Keratinocyte (primary cell): ENCODE measurements at regions not wholly inside any gene's neighbourhood (a gene's known extent, or its start where the extent isn't known, plus 50 kb on each side); places are given as distances from the start of the nearest gene placed in this dataset.

ENCODE experiments used
- DNase-seq: peaks from one replicate; pipeline ENCODE4 v3.0.0-alpha.2; 2011; ENCODE audit warnings: low read depth, missing footprints, low spot score
- FAIRE-seq: peaks from 2 replicates; lab custom pipeline; 2011; peaks lifted over from hg19 to GRCh38; lab: Jason Lieb, UNC
- H2AFZ ChIP-seq: 2 replicates; pipeline ENCODE4 v1.6.0; 2012; ENCODE audit warnings: low read length, control low read depth, inconsistent platforms; ENCODE audit not compliant: control insufficient read depth
- H3K27ac ChIP-seq: 2 replicates; pipeline ENCODE4 v1.5.1; 2011; ENCODE audit warnings: low read length; ENCODE audit not compliant: control insufficient read depth, insufficient read depth
- H3K27me3 ChIP-seq: 3 replicates; pipeline ENCODE4 v1.6.0; 2011; ENCODE audit warnings: low read length; ENCODE audit not compliant: control insufficient read depth, insufficient read depth; ENCODE audit errors: extremely low read depth
- H3K36me3 ChIP-seq, 2 experiments: 2 replicates in 1 of 2; 3 replicates in 1 of 2; pipeline ENCODE4 v1.5.1; 2011; ENCODE audit warnings: low read length in 2 of 2, mild to moderate bottlenecking in 1 of 2; ENCODE audit not compliant: control insufficient read depth in 2 of 2, insufficient read depth in 2 of 2; ENCODE audit errors: extremely low read depth in 1 of 2
- H3K4me1 ChIP-seq: 3 replicates; pipeline ENCODE4 v1.5.1; 2011; ENCODE audit warnings: low read length; ENCODE audit not compliant: control insufficient read depth, insufficient read depth; ENCODE audit errors: extremely low read depth
- H3K4me2 ChIP-seq: 3 replicates; pipeline ENCODE4 v1.6.0; 2011; ENCODE audit warnings: low read depth, low read length; ENCODE audit not compliant: control insufficient read depth, insufficient read depth; ENCODE audit errors: extremely low read depth
- H3K4me3 ChIP-seq, 3 experiments: fragments of 200-600 bp in 1 of 3; sonication (generic) in 1 of 3; 2 replicates in 2 of 3; 3 replicates in 1 of 3; pipeline ENCODE4 v1.5.1; 2011 to 2016; ENCODE audit warnings: low read length in 3 of 3, mild to moderate bottlenecking in 3 of 3, control low read depth in 2 of 3, inconsistent platforms in 1 of 3, low read depth in 1 of 3, mixed read lengths in 1 of 3, mixed run types in 1 of 3, moderate library complexity in 1 of 3; ENCODE audit not compliant: control insufficient read depth in 2 of 3, insufficient read depth in 2 of 3; ENCODE audit errors: extremely low read depth in 1 of 3
- H3K79me2 ChIP-seq: 2 replicates; pipeline ENCODE4 v1.6.0; 2012; ENCODE audit warnings: low read length; ENCODE audit not compliant: control insufficient read depth, insufficient read depth
- H3K9ac ChIP-seq: 3 replicates; pipeline ENCODE4 v1.6.0; 2011; ENCODE audit warnings: low read length; ENCODE audit not compliant: control insufficient read depth, insufficient read depth; ENCODE audit errors: extremely low read depth
- H3K9me1 ChIP-seq: 3 replicates; pipeline ENCODE4 v1.6.0; 2011; ENCODE audit warnings: low read length; ENCODE audit not compliant: control insufficient read depth, insufficient read depth; ENCODE audit errors: extremely low read depth
- H3K9me3 ChIP-seq: 2 replicates; pipeline ENCODE4 v1.5.1; 2012; ENCODE audit warnings: low read depth, low read length; ENCODE audit not compliant: control insufficient read depth
- H4K20me1 ChIP-seq: 3 replicates; pipeline ENCODE4 v1.6.0; 2011; ENCODE audit warnings: low read length; ENCODE audit not compliant: control insufficient read depth, insufficient read depth; ENCODE audit errors: extremely low read depth
- CTCF ChIP-seq, 3 experiments: IDR thresholded peaks in 1 of 3; conservative IDR thresholded peaks in 1 of 3; optimal IDR thresholded peaks in 1 of 3; 2 replicates in 2 of 3; 3 replicates in 1 of 3; pipeline versions ENCODE3 to v1.5.1; 2011; ENCODE audit warnings: low read length in 3 of 3, mild to moderate bottlenecking in 3 of 3, moderate library complexity in 2 of 3, control low read depth in 1 of 3, inconsistent platforms in 1 of 3; ENCODE audit not compliant: insufficient read depth in 2 of 3; ENCODE audit errors: extremely low read depth in 1 of 3
- EZH2 ChIP-seq: IDR thresholded peaks from one replicate; pipeline ENCODE4 v1.6.1; 2012; ENCODE audit warnings: inconsistent platforms, mild to moderate bottlenecking, low read length, moderate library complexity
- dilution Hi-C: fragments of 300-500 bp; cut with MboI; formaldehyde crosslinking; loops from one replicate; pipeline ENCODE4 v1.7.0; 2020; ENCODE audit warnings: low sequenced_read_pairs; ENCODE audit not compliant: extremely low pct_ligation_motif_present

- no peaks in the 10 kb centered on the region for H3K9me3 ChIP-seq
- no peaks in the 10 kb centered on the region for H3K79me2 ChIP-seq
- no peaks in the 10 kb centered on the region for H3K36me3 ChIP-seq
- no peaks in the 10 kb centered on the region for H4K20me1 ChIP-seq
- H3K4me2 ChIP-seq: no peak overlapping the region
- H2AFZ ChIP-seq: no peak overlapping the region
- H3K9ac ChIP-seq: no peak overlapping the region
- peaks cover 13% of the 10 kb centered on the region for H3K4me1 ChIP-seq
- DNase-seq (no peak), FAIRE-seq (no peak)
- no peak overlapping the region for H3K27ac ChIP-seq
- dilution Hi-C loops: no loop called here
- no peak for TF ChIP-seq EZH2
- no peak for TF ChIP-seq CTCF (optimal IDR thresholded peaks at IDR 0.05 in 1 of 3, IDR thresholded peaks at IDR 0.05 in 1 of 3, conservative IDR thresholded peaks at IDR 0.05 in 1 of 3; ENCODE audit: extremely low read depth in 1 of 3, insufficient read depth in 2 of 3, low read length in 3 of 3)
- H3K27me3 ChIP-seq: no peaks in the 10 kb centered on the region
- no peaks in the 10 kb centered on the region for H3K9me1 ChIP-seq
- H3K4me3 ChIP-seq: no peak overlapping the region
These were observed 257.6 kb downstream of the C12orf75 start for GRCh38 chr12:105588106-105588505.

DNA sequence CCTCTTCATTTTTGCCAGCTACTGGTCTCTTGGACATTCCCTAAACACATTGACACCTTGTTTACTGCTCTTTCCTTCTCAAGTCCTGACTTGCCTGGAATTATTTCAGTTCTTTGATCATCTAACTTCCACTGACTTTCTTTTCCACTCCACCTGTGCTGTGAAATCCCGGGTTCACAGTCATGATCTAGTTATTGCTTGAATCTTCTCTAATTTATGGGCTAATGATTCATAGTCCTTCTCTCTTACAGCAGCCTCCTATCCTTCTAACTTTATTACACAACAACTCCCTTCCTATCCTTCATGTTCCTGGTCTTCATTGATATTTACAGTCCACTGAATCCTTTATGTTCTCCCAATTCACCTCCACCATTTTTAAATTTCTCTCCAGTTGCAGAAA lies 260.1 kb downstream of the C12orf75 start:
- Histone ChIP-seq H3K4me3 (no peak overlapping the region), H3K4me2 (peak overlapping the region; percentile 17), H3K4me1 (peaks cover 13% of the 10 kb centered on the region), H3K9me3 (no peaks in the 10 kb centered on the region), H2AFZ (no peak overlapping the region), H3K79me2 (no peaks in the 10 kb centered on the region), H3K27me3 (no peaks in the 10 kb centered on the region), H3K9ac (no peak overlapping the region), H4K20me1 (no peaks in the 10 kb centered on the region), H3K9me1 (no peaks in the 10 kb centered on the region), H3K27ac (no peak overlapping the region), H3K36me3 (no peaks in the 10 kb centered on the region)
- no peak for TF ChIP-seq CTCF (optimal IDR thresholded peaks at IDR 0.05 in 1 of 3, IDR thresholded peaks at IDR 0.05 in 1 of 3, conservative IDR thresholded peaks at IDR 0.05 in 1 of 3; ENCODE audit: extremely low read depth in 1 of 3, insufficient read depth in 2 of 3, low read length in 3 of 3)
- no peak for TF ChIP-seq EZH2
- peak; percentile 13 for DNase-seq
- FAIRE-seq: peak; percentile 90
- dilution Hi-C loops: no loop called here
